Effector memory CD8-positive, alpha-beta T cell (primary cell): ENCODE measurements at regions not wholly inside any gene's neighbourhood (a gene's known extent, or its start where the extent isn't known, plus 50 kb on each side); places are given as distances from the start of the nearest gene placed in this dataset.

ENCODE experiments used
- ATAC-seq: fragments of 150-1000 bp; cut with Tn5 transposase; replicated peaks from 2 replicates; pipeline ENCODE4 v1.10.0; 2021; ENCODE audit warnings: mild to moderate bottlenecking, moderate library complexity
- DNase-seq, 3 experiments: peaks; one replicate each; pipeline ENCODE4 v3.0.0; 2021
- H3K27ac Mint-ChIP-seq, 2 donors: one replicate each; pipeline ENCODE4 v1.8.0; 2022; ENCODE audit warnings: mild to moderate bottlenecking in 2 of 2, mixed read lengths in 2 of 2, moderate library complexity in 2 of 2
- H3K27me3 Mint-ChIP-seq, 2 donors: one replicate each; pipeline ENCODE4 v1.8.0; 2022; ENCODE audit warnings: mixed read lengths in 2 of 2
- H3K36me3 Mint-ChIP-seq: one replicate; pipeline ENCODE4 v1.8.0; 2022; ENCODE audit warnings: mild to moderate bottlenecking, moderate library complexity, mixed read lengths; ENCODE audit not compliant: insufficient read depth
- H3K4me1 Mint-ChIP-seq, 2 donors: one replicate each; pipeline ENCODE4 v1.8.0; 2022; ENCODE audit warnings: low read depth in 2 of 2, mixed read lengths in 2 of 2
- H3K4me3 Mint-ChIP-seq, 2 donors: one replicate each; pipeline ENCODE4 v1.8.0; 2022; ENCODE audit warnings: mild to moderate bottlenecking in 2 of 2, mixed read lengths in 2 of 2, moderate library complexity in 2 of 2
- H3K9me3 Mint-ChIP-seq, 2 donors: one replicate each; pipeline ENCODE4 v1.8.0; 2022; ENCODE audit warnings: mixed read lengths in 2 of 2

GRCh38 chr18:42137693-42138375 lies 182.8 kb downstream of the PIK3C3 start:
- DNase-seq (no peak), ATAC-seq (no peak)
- no peaks in the 10 kb centered on the region for H3K4me1 Mint-ChIP-seq
- H3K27me3 Mint-ChIP-seq = no peaks in the 10 kb centered on the region
- H3K4me3 Mint-ChIP-seq = no peak overlapping the region
- H3K9me3 Mint-ChIP-seq = no peaks in the 10 kb centered on the region
- no peaks in the 10 kb centered on the region for H3K36me3 Mint-ChIP-seq
- H3K27ac Mint-ChIP-seq = no peak overlapping the region

DNA sequence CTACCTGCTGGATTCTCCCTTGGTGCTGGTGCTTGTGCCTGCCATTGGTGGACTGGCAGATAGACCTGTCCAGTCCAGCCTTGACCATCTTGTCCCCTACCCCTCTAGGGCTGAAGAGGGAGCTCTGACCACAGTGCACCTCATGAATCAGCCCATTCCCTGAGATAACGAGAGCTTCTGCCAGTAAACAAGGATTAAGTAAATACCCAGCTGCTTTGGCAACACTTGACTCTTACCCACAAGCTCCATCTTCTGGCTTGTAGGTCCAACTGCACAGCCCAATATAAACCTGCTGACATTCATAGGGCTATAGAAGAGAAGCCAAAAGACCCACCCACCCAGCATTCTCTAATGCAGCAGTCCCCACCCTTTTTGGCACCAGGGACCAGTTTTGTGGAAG lies 186.4 kb downstream of the PIK3C3 start:
- H3K27ac Mint-ChIP-seq = no peak overlapping the region
- no peak for DNase-seq
- ATAC-seq = no peak
- peaks cover 0 to 2% of the 10 kb centered on the region in 2 donors for H3K9me3 Mint-ChIP-seq
- H3K4me1 Mint-ChIP-seq = no peaks in the 10 kb centered on the region
- no peaks in the 10 kb centered on the region for H3K27me3 Mint-ChIP-seq
- no peak overlapping the region for H3K4me3 Mint-ChIP-seq
- H3K36me3 Mint-ChIP-seq = no peaks in the 10 kb centered on the region

DNA sequence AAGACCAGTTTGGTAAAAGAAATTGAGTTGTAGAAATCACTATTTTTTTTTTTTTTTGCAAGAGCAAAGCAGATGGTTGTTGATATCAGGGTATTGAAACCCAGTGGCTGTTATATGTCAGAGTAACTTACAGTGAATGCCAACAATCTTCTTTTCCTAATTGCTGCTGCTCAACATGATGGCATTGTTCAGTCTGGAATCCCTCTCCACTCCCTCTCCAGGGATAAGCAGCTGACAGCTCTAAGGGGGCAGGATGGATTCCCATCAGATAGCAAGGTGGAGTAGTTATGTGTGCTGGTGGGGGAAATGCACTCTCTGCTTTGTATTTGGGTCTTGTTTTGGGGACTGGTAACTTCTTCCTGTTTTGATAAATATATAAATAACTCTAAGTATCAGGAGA lies 200.0 kb downstream of the PIK3C3 start:
- H3K27me3 Mint-ChIP-seq = peaks cover 0 to 6% of the 10 kb centered on the region in 2 donors
- no peak overlapping the region for H3K4me3 Mint-ChIP-seq
- no peaks in the 10 kb centered on the region for H3K4me1 Mint-ChIP-seq
- H3K9me3 Mint-ChIP-seq = peaks cover 4 to 8% of the 10 kb centered on the region in 2 donors
- ATAC-seq (no peak), DNase-seq (no peak)
- H3K27ac Mint-ChIP-seq = no peak overlapping the region
- H3K36me3 Mint-ChIP-seq = no peaks in the 10 kb centered on the region

DNA sequence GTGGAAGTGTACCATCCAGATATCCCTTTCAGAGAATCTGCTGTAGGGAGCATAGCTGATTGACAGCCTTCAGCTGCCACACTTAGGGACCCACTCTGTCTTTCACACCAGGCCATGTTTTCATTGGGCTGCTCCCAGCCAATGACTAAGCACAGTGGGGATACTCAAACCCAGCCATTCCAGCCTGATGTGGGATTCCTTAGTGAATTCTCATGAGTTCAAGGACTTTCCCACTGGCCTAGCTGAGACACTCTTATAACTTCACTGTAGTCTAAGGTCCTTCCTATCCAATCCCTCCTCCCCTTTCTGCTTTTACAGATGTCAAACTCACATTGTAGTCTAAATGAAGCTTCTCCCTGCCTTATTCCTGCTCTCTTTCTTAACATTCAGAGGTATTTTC lies 201.2 kb downstream of the PIK3C3 start:
- Mint-ChIP-seq H3K27me3 (peaks cover 0 to 6% of the 10 kb centered on the region in 2 donors), H3K4me1 (no peaks in the 10 kb centered on the region), H3K27ac (no peak overlapping the region), H3K4me3 (no peak overlapping the region), H3K36me3 (no peaks in the 10 kb centered on the region), H3K9me3 (peaks cover 4 to 8% of the 10 kb centered on the region in 2 donors)
- ATAC-seq (no peak), DNase-seq (no peak)

DNA sequence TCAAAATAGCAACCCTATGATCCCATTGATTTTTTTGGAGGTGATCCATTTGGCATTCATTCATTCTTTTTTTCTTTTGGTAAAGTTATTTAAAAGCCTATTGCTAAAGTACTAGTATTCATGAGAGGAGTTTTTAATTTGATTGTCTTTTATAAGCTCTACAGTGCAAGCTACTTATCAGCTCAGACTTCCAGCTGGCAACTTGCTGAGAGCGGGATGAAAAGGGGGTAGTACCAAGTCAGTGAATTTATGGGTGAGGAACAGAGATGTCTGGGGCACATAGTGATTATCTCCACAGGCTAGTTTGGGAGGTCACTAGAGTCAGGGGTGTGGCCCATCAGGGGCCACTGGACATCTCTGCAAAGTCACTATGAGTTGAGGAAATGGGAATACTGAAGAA lies 202.4 kb downstream of the PIK3C3 start:
- Mint-ChIP-seq H3K36me3 (no peaks in the 10 kb centered on the region), H3K27me3 (no peaks in the 10 kb centered on the region), H3K27ac (no peak overlapping the region), H3K9me3 (peaks cover 0 to 2% of the 10 kb centered on the region in 2 donors), H3K4me1 (no peaks in the 10 kb centered on the region), H3K4me3 (no peak overlapping the region)
- DNase-seq = no peak
- ATAC-seq = no peak

DNA sequence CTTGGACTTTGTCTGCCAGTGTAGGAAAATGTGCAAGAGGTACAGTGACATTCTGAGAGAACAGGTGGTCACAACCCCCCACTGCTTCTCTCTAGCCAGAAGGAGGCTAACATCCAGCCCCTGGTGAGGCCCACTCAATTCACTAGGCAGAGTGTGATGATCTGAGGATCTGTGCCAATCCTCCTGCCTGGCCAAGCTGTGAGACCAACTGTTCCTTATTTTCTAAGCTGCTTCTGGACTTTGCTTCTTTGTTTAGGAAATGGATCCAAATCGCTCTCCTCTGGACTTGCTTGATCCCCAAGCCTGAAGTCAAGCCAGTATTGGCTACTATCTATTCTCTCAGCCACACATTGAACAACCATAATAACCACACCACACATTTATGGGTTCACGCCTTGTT lies 202.8 kb downstream of the PIK3C3 start:
- H3K9me3 Mint-ChIP-seq = peaks cover 0 to 2% of the 10 kb centered on the region in 2 donors
- no peak for ATAC-seq
- H3K27ac Mint-ChIP-seq = no peak overlapping the region
- no peak for DNase-seq
- no peaks in the 10 kb centered on the region for H3K36me3 Mint-ChIP-seq
- no peaks in the 10 kb centered on the region for H3K4me1 Mint-ChIP-seq
- H3K4me3 Mint-ChIP-seq = no peak overlapping the region
- no peaks in the 10 kb centered on the region for H3K27me3 Mint-ChIP-seq

GRCh38 chr18:42159146-42159545 lies 204.1 kb downstream of the PIK3C3 start:
- Mint-ChIP-seq H3K27ac (no peak overlapping the region), H3K9me3 (peaks cover 0 to 2% of the 10 kb centered on the region in 2 donors), H3K27me3 (no peaks in the 10 kb centered on the region), H3K4me3 (no peak overlapping the region), H3K36me3 (no peaks in the 10 kb centered on the region), H3K4me1 (no peaks in the 10 kb centered on the region)
- no peak for DNase-seq
- no peak for ATAC-seq

DNA sequence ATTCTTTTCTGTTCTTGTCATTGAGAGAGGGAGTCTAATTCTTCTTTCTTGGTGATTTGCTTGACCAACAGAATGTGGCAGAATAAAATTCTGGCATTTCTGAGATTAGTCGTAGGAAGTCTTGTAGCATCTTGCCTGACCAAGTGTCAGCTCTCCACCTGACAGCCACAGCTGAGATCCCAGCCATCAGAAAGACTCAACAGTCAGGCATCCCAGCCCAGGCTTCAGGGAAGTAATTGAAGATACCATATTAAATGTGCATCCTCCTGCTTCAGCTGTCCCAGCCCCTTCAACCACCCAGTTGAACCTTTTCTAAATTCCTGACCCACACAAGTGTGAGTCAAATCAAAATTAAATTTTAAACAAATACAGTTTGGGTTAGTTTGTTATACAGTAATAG lies 208.3 kb downstream of the PIK3C3 start:
- peaks cover 0 to 8% of the 10 kb centered on the region in 2 donors for H3K27me3 Mint-ChIP-seq
- H3K9me3 Mint-ChIP-seq = no peaks in the 10 kb centered on the region
- no peak overlapping the region for H3K27ac Mint-ChIP-seq
- ATAC-seq (no peak), DNase-seq (no peak)
- H3K4me1 Mint-ChIP-seq = no peaks in the 10 kb centered on the region
- H3K4me3 Mint-ChIP-seq = no peak overlapping the region
- H3K36me3 Mint-ChIP-seq = no peaks in the 10 kb centered on the region

DNA sequence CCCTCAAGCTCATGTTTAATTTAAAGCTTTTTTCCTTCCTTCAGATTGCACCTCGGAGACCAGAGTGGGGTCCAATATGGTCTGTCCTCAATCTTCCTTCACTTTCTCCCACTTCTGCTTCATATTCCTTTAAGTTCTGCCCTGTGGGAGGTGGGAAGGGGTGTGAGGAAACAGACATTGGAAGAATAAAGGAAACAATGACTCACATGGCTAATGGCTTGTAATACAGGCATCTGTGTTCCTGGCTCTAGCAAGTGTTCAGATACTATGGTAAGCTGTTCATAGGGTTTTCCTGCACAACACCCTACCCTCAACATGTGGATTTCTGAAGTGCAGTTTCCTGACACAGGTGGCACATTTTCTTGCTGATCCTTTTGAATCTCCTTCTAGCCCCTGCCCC lies 209.5 kb downstream of the PIK3C3 start:
- ATAC-seq (no peak), DNase-seq (no peak)
- H3K4me1 Mint-ChIP-seq = no peaks in the 10 kb centered on the region
- H3K27ac Mint-ChIP-seq = no peak overlapping the region
- no peaks in the 10 kb centered on the region for H3K9me3 Mint-ChIP-seq
- no peak overlapping the region for H3K4me3 Mint-ChIP-seq
- no peaks in the 10 kb centered on the region for H3K36me3 Mint-ChIP-seq
- peaks cover 0 to 8% of the 10 kb centered on the region in 2 donors for H3K27me3 Mint-ChIP-seq

DNA sequence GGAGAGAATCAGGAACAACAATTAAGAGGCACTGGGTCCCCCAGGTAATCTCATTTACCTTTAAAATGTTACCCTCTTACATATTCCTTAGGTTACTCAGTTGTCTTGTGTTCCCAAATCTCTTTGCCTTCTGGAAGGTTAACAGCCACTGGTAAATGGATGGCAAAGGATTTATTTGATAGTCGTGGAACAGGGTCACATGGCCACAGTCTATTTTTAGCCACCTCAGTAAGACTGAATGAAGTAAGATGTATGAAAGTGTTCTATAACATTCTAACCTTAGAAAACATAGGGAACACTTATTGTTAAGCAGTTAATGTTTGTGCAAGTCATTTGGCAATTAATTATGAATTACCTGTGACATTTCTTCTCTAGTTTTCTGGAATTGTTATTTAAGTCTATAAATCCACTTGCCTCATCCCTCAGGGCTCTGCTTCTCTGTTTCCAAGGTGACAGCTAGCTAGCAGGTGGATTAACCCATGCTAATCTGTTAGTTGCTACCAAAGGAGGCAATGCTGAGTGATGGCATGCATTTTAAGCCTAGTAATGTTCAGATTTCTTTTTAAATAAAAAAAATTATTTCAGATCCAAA lies 211.0 kb downstream of the PIK3C3 start:
- ATAC-seq (no peak), DNase-seq (no peak)
- Mint-ChIP-seq H3K27ac (no peak overlapping the region), H3K36me3 (no peaks in the 10 kb centered on the region), H3K27me3 (peaks cover 0 to 8% of the 10 kb centered on the region in 2 donors), H3K4me3 (no peak overlapping the region), H3K4me1 (no peaks in the 10 kb centered on the region), H3K9me3 (no peaks in the 10 kb centered on the region)

GRCh38 chr18:42168487-42168886 lies 213.5 kb downstream of the PIK3C3 start:
- Mint-ChIP-seq H3K36me3 (no peaks in the 10 kb centered on the region), H3K27me3 (peaks cover 0 to 8% of the 10 kb centered on the region in 2 donors), H3K4me3 (no peak overlapping the region), H3K4me1 (no peaks in the 10 kb centered on the region), H3K9me3 (no peaks in the 10 kb centered on the region), H3K27ac (no peak overlapping the region)
- ATAC-seq (no peak), DNase-seq (no peak)

DNA sequence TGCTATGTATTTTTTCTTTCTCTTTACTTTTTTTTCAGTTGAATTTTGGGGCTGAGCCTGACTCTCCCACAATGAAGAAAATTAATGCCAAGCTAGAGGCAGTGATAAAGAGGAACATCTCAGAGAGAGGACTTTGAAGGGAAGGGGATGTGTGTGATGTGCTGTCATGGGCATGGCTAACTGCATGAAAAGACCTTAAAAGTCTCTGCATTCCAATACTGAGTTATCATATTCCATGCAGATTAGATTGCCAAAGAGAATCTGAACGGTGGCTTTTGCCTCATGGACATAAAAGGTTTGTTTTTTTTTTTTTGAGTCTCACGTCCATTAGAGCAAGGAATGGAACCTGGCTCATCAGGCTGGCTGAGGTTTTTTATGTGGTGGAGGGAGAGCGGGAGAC lies 213.9 kb downstream of the PIK3C3 start:
- H3K9me3 Mint-ChIP-seq = no peaks in the 10 kb centered on the region
- DNase-seq (no peak), ATAC-seq (no peak)
- H3K4me1 Mint-ChIP-seq = no peaks in the 10 kb centered on the region
- no peak overlapping the region for H3K4me3 Mint-ChIP-seq
- H3K27ac Mint-ChIP-seq = no peak overlapping the region
- peaks cover 0 to 8% of the 10 kb centered on the region in 2 donors for H3K27me3 Mint-ChIP-seq
- H3K36me3 Mint-ChIP-seq = no peaks in the 10 kb centered on the region

GRCh38 chr18:42174909-42175308 lies 219.9 kb downstream of the PIK3C3 start:
- no peak overlapping the region for H3K4me3 Mint-ChIP-seq

GRCh38 chr18:42176599-42176998 lies 221.6 kb downstream of the PIK3C3 start:
- no peaks in the 10 kb centered on the region for H3K4me1 Mint-ChIP-seq
- H3K9me3 Mint-ChIP-seq = no peaks in the 10 kb centered on the region
- no peaks in the 10 kb centered on the region for H3K27me3 Mint-ChIP-seq
- ATAC-seq = no peak
- no peak overlapping the region for H3K4me3 Mint-ChIP-seq
- H3K27ac Mint-ChIP-seq = no peak overlapping the region
- DNase-seq = no peak
- peaks cover 3% of the 10 kb centered on the region for H3K36me3 Mint-ChIP-seq

More at GRCh38 chr18:42174909-42175308, 219.9 kb downstream of the PIK3C3 start:
- DNase-seq (no peak), ATAC-seq (no peak)
- H3K36me3 Mint-ChIP-seq = peaks cover 3% of the 10 kb centered on the region
- no peaks in the 10 kb centered on the region for H3K27me3 Mint-ChIP-seq
- H3K9me3 Mint-ChIP-seq = no peaks in the 10 kb centered on the region
- no peaks in the 10 kb centered on the region for H3K4me1 Mint-ChIP-seq
- no peak overlapping the region for H3K27ac Mint-ChIP-seq
